ENCODE measurements at regions not wholly inside any gene's neighbourhood (a gene's known extent, or its start where the extent isn't known, plus 50 kb on each side); places are given as distances from the start of the nearest gene placed in this dataset.

DNA sequence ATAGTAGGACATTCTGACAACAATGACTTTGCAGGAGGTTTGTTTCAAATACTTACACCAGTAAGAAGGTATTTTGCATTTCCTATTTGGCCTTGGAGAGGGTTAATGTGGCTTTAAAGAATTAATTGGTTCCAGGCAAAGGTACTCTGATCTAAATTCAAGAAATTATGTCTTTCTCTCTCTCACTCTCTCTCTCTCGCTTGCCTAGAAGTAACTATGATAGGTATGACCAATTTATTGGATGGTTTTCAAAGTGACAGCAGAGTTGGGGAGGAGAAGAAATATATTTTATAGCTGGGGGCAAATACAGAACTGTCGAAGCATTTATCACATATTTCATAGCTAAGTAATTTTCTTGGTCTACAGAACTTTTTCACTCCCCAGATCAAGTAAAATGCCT lies 116.0 kb downstream of the ATP6V1G3 start:
- no peak overlapping the region for H2AFZ ChIP-seq (ENCODE audit: low read depth, low read length)
- BruUV-seq (replicated peaks): no TSS peak
- ChIA-PET POLR2A (no interaction called here), CTCF (no interaction called here)
- H3K9me1 ChIP-seq (replicated peaks; ENCODE audit: control insufficient read depth, extremely low read depth, insufficient read depth, low read length): no peaks in the 10 kb centered on the region
- no peak overlapping the region for H3K27ac ChIP-seq (ENCODE audit: insufficient read depth, low read depth, low read length)
- no peaks in the 10 kb centered on the region for H3K9me3 ChIP-seq (replicated peaks; ENCODE audit: control insufficient read depth, insufficient read depth, low read length)
- FAIRE-seq (no peak), DNase-seq (ENCODE audit: low read depth, low spot score) (no peak)
- intact Hi-C loops (cut with micrococcal nuclease): no loop called here
- H4K20me1 ChIP-seq (replicated peaks; ENCODE audit: control insufficient read depth, extremely low read depth, insufficient read depth, low read length): no peaks in the 10 kb centered on the region
- H3K27me3 ChIP-seq (ENCODE audit: control insufficient read depth in 2 of 2, insufficient read depth in 2 of 2, low read length in 2 of 2): no peaks in the 10 kb centered on the region
- no peak overlapping the region for H3K4me3 ChIP-seq (replicated peaks in 1 of 3; ENCODE audit: insufficient read depth in 1 of 3, low read depth in 1 of 3, low read length in 3 of 3)
- TF ChIP-seq MYC (IDR thresholded peaks at IDR 0.05; ENCODE audit: low read depth, low read length) (no peak), MAX (IDR thresholded peaks at IDR 0.05; ENCODE audit: insufficient read depth, insufficient read length) (no peak), POLR2A (IDR thresholded peaks at IDR 0.05; ENCODE audit: low read depth, low read length) (no peak), POLR2AphosphoS5 (IDR thresholded peaks at IDR 0.05; ENCODE audit: insufficient read depth, low read depth, low read length) (no peak), FOS (IDR thresholded peaks at IDR 0.05; ENCODE audit: borderline replicate concordance, insufficient read depth, low read length) (no peak), GATA2 (IDR thresholded peaks at IDR 0.05; ENCODE audit: insufficient read depth, insufficient read length, low read depth, low read length) (no peak), EZH2 (IDR thresholded peaks at IDR 0.05; ENCODE audit: borderline replicate concordance, low read depth, low read length, severe bottlenecking) (no peak), JUN (IDR thresholded peaks at IDR 0.05; ENCODE audit: borderline replicate concordance, insufficient read depth, insufficient read length, low read depth) (no peak)
- TF ChIP-seq, protein P1, sequence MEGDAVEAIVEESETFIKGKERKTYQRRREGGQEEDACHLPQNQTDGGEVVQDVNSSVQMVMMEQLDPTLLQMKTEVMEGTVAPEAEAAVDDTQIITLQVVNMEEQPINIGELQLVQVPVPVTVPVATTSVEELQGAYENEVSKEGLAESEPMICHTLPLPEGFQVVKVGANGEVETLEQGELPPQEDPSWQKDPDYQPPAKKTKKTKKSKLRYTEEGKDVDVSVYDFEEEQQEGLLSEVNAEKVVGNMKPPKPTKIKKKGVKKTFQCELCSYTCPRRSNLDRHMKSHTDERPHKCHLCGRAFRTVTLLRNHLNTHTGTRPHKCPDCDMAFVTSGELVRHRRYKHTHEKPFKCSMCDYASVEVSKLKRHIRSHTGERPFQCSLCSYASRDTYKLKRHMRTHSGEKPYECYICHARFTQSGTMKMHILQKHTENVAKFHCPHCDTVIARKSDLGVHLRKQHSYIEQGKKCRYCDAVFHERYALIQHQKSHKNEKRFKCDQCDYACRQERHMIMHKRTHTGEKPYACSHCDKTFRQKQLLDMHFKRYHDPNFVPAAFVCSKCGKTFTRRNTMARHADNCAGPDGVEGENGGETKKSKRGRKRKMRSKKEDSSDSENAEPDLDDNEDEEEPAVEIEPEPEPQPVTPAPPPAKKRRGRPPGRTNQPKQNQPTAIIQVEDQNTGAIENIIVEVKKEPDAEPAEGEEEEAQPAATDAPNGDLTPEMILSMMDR (IDR thresholded peaks at IDR 0.05; ENCODE audit: extremely low read depth in 1 of 2, insufficient read depth in 1 of 2, low read depth in 1 of 2, low read length in 2 of 2): no peak
- no peaks in the 10 kb centered on the region for H3K79me2 ChIP-seq (ENCODE audit: control insufficient read depth, insufficient read depth, low read length)
- dilution Hi-C loops (cut with MboI; ENCODE audit: extremely low pct_ligation_motif_present, low sequenced_read_pairs): no loop called here
- no peaks in the 10 kb centered on the region for H3K36me3 ChIP-seq (ENCODE audit: control insufficient read depth in 2 of 2, extremely low read depth in 1 of 2, insufficient read depth in 2 of 2, low read length in 2 of 2)
- H3K9ac ChIP-seq (replicated peaks; ENCODE audit: extremely low read depth, insufficient read depth, low read length): no peak overlapping the region
- no peak overlapping the region for H3K4me2 ChIP-seq (ENCODE audit: insufficient read depth, low read length)
- H3K4me1 ChIP-seq (ENCODE audit: control insufficient read depth, extremely low read depth, insufficient read depth, low read length): no peaks in the 10 kb centered on the region
